Ovary (tissue), 7 donors: ENCODE measurements at regions not wholly inside any gene's neighbourhood (a gene's known extent, or its start where the extent isn't known, plus 50 kb on each side); places are given as distances from the start of the nearest gene placed in this dataset.

Experiments
- DNase-seq, 5 donors: peaks; one replicate each; pipeline ENCODE4 v3.0.0-alpha.2; 2019 to 2020
- H3K27ac ChIP-seq, 2 donors: fragments of 200-600 bp; one replicate each; pipeline versions ENCODE4 v1.5.1 to v1.8.0; 2019 to 2022
- H3K27me3 ChIP-seq: fragments of 200-600 bp; one replicate; pipeline ENCODE4 v1.8.0; 2022
- H3K36me3 ChIP-seq: fragments of 200-600 bp; sonication (generic); one replicate; pipeline ENCODE4 v1.5.1; 2019
- H3K4me1 ChIP-seq: one replicate; pipeline ENCODE4 v1.8.1; 2013; ENCODE audit warnings: mild to moderate bottlenecking, moderate library complexity; ENCODE audit not compliant: insufficient read depth
- H3K4me3 ChIP-seq: fragments of 200-600 bp; sonication (generic); one replicate; pipeline ENCODE4 v1.5.1; 2017
- H3K9me3 ChIP-seq, 2 donors: fragments of 200-600 bp in 1 of 2; sonication (generic) in 1 of 2; one replicate each; pipeline versions ENCODE4 v1.5.1 to v1.8.1; 2013 to 2019; ENCODE audit warnings: mild to moderate bottlenecking in 1 of 2, moderate library complexity in 1 of 2
- EP300 ChIP-seq: sonication (generic); formaldehyde crosslinking; IDR thresholded peaks from one replicate; pipeline ENCODE4 v1.6.1; 2017; ENCODE audit warnings: antibody characterized with exemption
- POLR2A ChIP-seq: fragments of 450-650 bp; IDR thresholded peaks from one replicate; pipeline ENCODE4 v1.6.1; 2017; ENCODE audit warnings: antibody characterized with exemption, mild to moderate bottlenecking, moderate library complexity
- WGBS, 3 donors: extraction: QIAGEN DNeasy Blood & Tissue Kit in 1 of 3; methylation state at CpG; one replicate each; pipeline versions ENCODE4 v1.1.5 to v1.1.7; 2013 to 2017; 5-methylcytosine and 5-hydroxymethylcytosine counted together
- intact Hi-C, 4 donors: fragments of 100-400 bp; cut with DNase I; formaldehyde crosslinking; loops; one replicate each; pipeline versions ENCODE4 v1.11.0 to v1.15.1; 2022 to 2023
- TF ChIP-seq, protein P1 (sequence below), 3 donors: fragments of 450-650 bp in 2 of 3; fragments of 200-600 bp in 1 of 3; IDR thresholded peaks; one replicate each; pipeline versions ENCODE4 v1.5.1 to v1.8.0; 2016 to 2022; ENCODE audit warnings: antibody characterized with exemption in 3 of 3, mild to moderate bottlenecking in 1 of 3
- donor health status: DM: no; HTN: no; CAD: no; lungs with moderate emphysema.
- donor health status: DM: no; HTN: no; CAD: no.
- donor health status: Bipolar disorder and iron deficiency.
- donor health status: DM: no; HTN: no; CAD: no.
- donor health status: DM: yes; HTN: yes; CAD: no.

DNA sequence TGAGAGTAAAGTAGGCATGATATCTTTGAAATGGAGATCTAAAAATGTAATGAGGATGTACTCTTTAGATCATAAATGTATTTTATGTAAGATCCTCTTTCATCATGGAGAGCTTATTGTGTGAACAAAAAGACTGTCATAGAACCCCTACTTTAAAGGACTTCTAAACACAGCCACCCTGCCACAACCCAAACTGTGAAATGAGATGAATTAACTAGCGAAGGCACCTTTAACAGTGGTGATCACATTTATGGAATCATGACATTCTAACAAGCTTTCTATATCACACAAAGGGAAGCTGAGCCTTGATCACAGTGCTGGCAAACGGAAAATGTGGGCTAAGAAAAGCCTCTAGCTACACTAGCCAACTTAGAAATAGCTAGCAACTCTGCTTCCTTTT, 1585.2 kb downstream of the EFNA5 start:
- H3K27me3 ChIP-seq = no peaks in the 10 kb centered on the region
- 82 to 86% (median 85%) methylated on average over 2 of the region's 2 CpGs for WGBS, 3 donors
- intact Hi-C loops = no loop called here

DNA sequence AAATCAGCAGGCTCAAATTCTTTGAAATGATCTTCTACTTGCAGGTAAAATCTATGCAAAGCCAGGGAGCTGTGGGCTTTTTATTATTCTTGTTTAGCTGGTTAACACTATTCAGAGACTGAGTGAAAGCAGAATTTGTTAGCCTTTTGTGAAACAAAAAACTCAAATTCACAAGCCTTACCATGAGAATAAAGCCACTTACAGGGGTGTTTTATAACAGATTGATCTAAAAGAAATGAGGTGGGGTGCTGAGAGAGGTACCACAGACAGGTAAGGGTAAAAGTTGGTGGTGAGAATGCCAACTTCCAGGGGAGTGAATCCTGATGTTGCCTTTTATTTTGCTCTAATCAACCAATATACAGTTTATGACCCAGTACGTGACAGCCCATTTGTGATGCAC, 1585.6 kb downstream of the EFNA5 start:
- TF ChIP-seq, protein P1, sequence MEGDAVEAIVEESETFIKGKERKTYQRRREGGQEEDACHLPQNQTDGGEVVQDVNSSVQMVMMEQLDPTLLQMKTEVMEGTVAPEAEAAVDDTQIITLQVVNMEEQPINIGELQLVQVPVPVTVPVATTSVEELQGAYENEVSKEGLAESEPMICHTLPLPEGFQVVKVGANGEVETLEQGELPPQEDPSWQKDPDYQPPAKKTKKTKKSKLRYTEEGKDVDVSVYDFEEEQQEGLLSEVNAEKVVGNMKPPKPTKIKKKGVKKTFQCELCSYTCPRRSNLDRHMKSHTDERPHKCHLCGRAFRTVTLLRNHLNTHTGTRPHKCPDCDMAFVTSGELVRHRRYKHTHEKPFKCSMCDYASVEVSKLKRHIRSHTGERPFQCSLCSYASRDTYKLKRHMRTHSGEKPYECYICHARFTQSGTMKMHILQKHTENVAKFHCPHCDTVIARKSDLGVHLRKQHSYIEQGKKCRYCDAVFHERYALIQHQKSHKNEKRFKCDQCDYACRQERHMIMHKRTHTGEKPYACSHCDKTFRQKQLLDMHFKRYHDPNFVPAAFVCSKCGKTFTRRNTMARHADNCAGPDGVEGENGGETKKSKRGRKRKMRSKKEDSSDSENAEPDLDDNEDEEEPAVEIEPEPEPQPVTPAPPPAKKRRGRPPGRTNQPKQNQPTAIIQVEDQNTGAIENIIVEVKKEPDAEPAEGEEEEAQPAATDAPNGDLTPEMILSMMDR (IDR thresholded peaks at IDR 0.05) = no peak
- TF ChIP-seq POLR2A (no peak), EP300 (no peak)
- H3K27me3 ChIP-seq = no peaks in the 10 kb centered on the region
- WGBS, 3 donors = 0 to 48% (median 0%) methylated on average over 1 of the region's 1 CpG
- DNase-seq = no peak
- no peak overlapping the region for H3K27ac ChIP-seq
- no peaks in the 10 kb centered on the region for H3K4me1 ChIP-seq
- intact Hi-C loops = no loop called here
- H3K36me3 ChIP-seq = no peaks in the 10 kb centered on the region
- no peaks in the 10 kb centered on the region for H3K9me3 ChIP-seq
- no peak overlapping the region for H3K4me3 ChIP-seq

More for the DNA sequence above, 1585.2 kb downstream of the EFNA5 start:
- H3K9me3 ChIP-seq = no peaks in the 10 kb centered on the region
- TF ChIP-seq, protein P1 (IDR thresholded peaks at IDR 0.05) = no peak
- TF ChIP-seq EP300 (no peak), POLR2A (no peak)
- H3K4me1 ChIP-seq = no peaks in the 10 kb centered on the region
- no peaks in the 10 kb centered on the region for H3K36me3 ChIP-seq
- H3K4me3 ChIP-seq = no peak overlapping the region
- no peak overlapping the region for H3K27ac ChIP-seq
- DNase-seq = no peak

GRCh38 chr5:106080535-106080934, 1590.2 kb downstream of the EFNA5 start:
- TF ChIP-seq EP300 = no peak
- TF ChIP-seq POLR2A = no peak
- TF ChIP-seq, protein P1 (IDR thresholded peaks at IDR 0.05) = no peak
- no peak for DNase-seq
- intact Hi-C loops = no loop called here
- Histone ChIP-seq H3K4me3 (no peak overlapping the region), H3K4me1 (no peaks in the 10 kb centered on the region), H3K27me3 (no peaks in the 10 kb centered on the region), H3K36me3 (no peaks in the 10 kb centered on the region), H3K9me3 (no peaks in the 10 kb centered on the region), H3K27ac (no peak overlapping the region)
- WGBS, 3 donors = 88 to 94% (median 91%) methylated on average over 1 of the region's 1 CpG

DNA sequence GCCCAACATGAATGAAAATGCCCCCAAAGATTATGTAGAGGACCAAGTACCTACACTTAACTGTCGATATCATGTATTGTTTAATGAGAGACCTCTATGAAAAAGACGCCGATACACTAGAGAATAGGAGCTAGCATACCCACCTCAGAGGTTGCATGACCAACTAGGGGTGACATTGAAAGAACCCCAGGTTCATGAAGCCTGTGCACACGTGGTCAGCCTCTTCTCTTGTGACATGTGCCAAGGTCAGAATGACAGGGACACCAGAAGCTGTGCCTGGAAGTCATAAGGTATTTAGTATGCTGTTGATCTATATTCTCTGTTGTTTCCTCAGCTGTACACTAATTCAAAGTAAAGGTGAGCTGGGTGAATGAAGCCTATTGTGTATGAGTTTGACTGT, 1594.1 kb downstream of the EFNA5 start:
- no peaks in the 10 kb centered on the region for H3K9me3 ChIP-seq
- TF ChIP-seq, protein P1 (IDR thresholded peaks at IDR 0.05) = no peak
- TF ChIP-seq POLR2A = no peak
- TF ChIP-seq EP300 = no peak
- H3K27me3 ChIP-seq = no peaks in the 10 kb centered on the region
- no peak overlapping the region for H3K27ac ChIP-seq
- H3K4me1 ChIP-seq = no peaks in the 10 kb centered on the region
- whole genome bisulfite sequencing, 3 donors = 89 to 92% (median 90%) methylated on average over 4 of the region's 4 CpGs
- no peaks in the 10 kb centered on the region for H3K36me3 ChIP-seq
- intact Hi-C loops = no loop called here
- no peak for DNase-seq
- no peak overlapping the region for H3K4me3 ChIP-seq

GRCh38 chr5:106072208-106072607, 1598.5 kb downstream of the EFNA5 start:
- Histone ChIP-seq H3K9me3 (no peaks in the 10 kb centered on the region), H3K27ac (no peak overlapping the region), H3K4me1 (no peaks in the 10 kb centered on the region), H3K4me3 (no peak overlapping the region), H3K36me3 (no peaks in the 10 kb centered on the region), H3K27me3 (no peaks in the 10 kb centered on the region)
- TF ChIP-seq POLR2A (no peak), EP300 (no peak)
- TF ChIP-seq, protein P1 (IDR thresholded peaks at IDR 0.05) = no peak
- no peak for DNase-seq
- intact Hi-C loops = no loop called here
- WGBS, 3 donors = 84 to 92% (median 91%) methylated on average over 2 of the region's 2 CpGs
